OCI-LY7 (cell line): ENCODE measurements at regions not wholly inside any gene's neighbourhood (a gene's known extent, or its start where the extent isn't known, plus 50 kb on each side); places are given as distances from the start of the nearest gene placed in this dataset.
"Not testable (repeated sequence)": the region's sequence is repeated elsewhere in the genome, so short reads cannot be mapped to it uniquely, and the experiment has no call there.

Experiments
- BruUV-seq: library from RNA; stranded (reverse); fragments of 400-500 nt; replicated peaks from 2 replicates; lab custom pipeline; 2021; lab: Mats Ljungman, UMichigan
- CTCF ChIA-PET: fragments of 300-600 bp; sonication (Branson Sonifier 250); formaldehyde crosslinking; loops from one replicate; lab custom pipeline; 2022; ENCODE audit warnings: antibody characterized with exemption; ENCODE audit not compliant: unreplicated experiment; lab: Charles Lee
- POLR2A ChIA-PET: fragments of 300-600 bp; sonication (Branson Sonifier 250); formaldehyde crosslinking; loops from one replicate; lab custom pipeline; 2022; ENCODE audit warnings: antibody characterized with exemption; lab: Charles Lee
- DNase-seq: peaks from one replicate; pipeline ENCODE4 v3.0.0-alpha.2; 2015; ENCODE audit warnings: low spot score
- H2AFZ ChIP-seq: fragments of 200-600 bp; sonication (generic), shearing (Covaris generic); 2 replicates; pipeline ENCODE4 v1.6.1; 2014; ENCODE audit warnings: mild to moderate bottlenecking, antibody characterized with exemption, low read length, moderate library complexity
- H3K27ac ChIP-seq: fragments of 200-600 bp; sonication (generic); 2 replicates; pipeline ENCODE4 v1.5.1; 2014; ENCODE audit warnings: mixed run types, low read depth, mild to moderate bottlenecking, moderate library complexity, low read length, inconsistent platforms; ENCODE audit not compliant: poor library complexity, severe bottlenecking
- H3K36me3 ChIP-seq: fragments of 200-600 bp; sonication (generic); 2 replicates; pipeline ENCODE4 v1.6.1; 2014; ENCODE audit warnings: mild to moderate bottlenecking, antibody characterized with exemption, low read length, moderate library complexity, mixed read lengths; ENCODE audit not compliant: insufficient read depth
- H3K4me1 ChIP-seq: fragments of 200-600 bp; sonication (generic); 2 replicates; pipeline ENCODE4 v1.5.1; 2014; ENCODE audit warnings: mild to moderate bottlenecking, low read length; ENCODE audit not compliant: insufficient read depth, poor library complexity, severe bottlenecking
- H3K4me2 ChIP-seq: fragments of 200-600 bp; sonication (generic); 2 replicates; pipeline ENCODE4 v1.6.1; 2014; ENCODE audit warnings: mild to moderate bottlenecking, low read length
- H3K4me3 ChIP-seq: fragments of 200-600 bp; sonication (generic); 2 replicates; pipeline ENCODE4 v1.5.1; 2014; ENCODE audit warnings: mild to moderate bottlenecking, low read depth, low read length; ENCODE audit not compliant: poor library complexity, severe bottlenecking
- H3K79me2 ChIP-seq: fragments of 200-600 bp; sonication (generic); 2 replicates; pipeline ENCODE4 v1.6.1; 2016; ENCODE audit warnings: low read depth, mild to moderate bottlenecking, low read length, moderate library complexity, mixed read lengths; ENCODE audit not compliant: insufficient read depth
- H3K9me2 ChIP-seq: fragments of 200-600 bp; sonication (generic); 2 replicates; pipeline ENCODE4 v1.6.1; 2016; ENCODE audit warnings: mild to moderate bottlenecking, low read length, mixed read lengths; ENCODE audit not compliant: insufficient read depth
- H3K9me3 ChIP-seq: fragments of 200-600 bp; sonication (generic); 2 replicates; pipeline ENCODE4 v1.6.1; 2014; ENCODE audit warnings: mild to moderate bottlenecking, mixed run types, low read length, mixed read lengths
- H4K20me1 ChIP-seq: fragments of 200-600 bp; sonication (generic); 2 replicates; pipeline ENCODE4 v1.6.1; 2014; ENCODE audit warnings: mild to moderate bottlenecking, antibody characterized with exemption, low read length, moderate library complexity, mixed read lengths; ENCODE audit not compliant: insufficient read depth
- EZH2phosphoT487 ChIP-seq: fragments of 200-600 bp; sonication (generic); IDR thresholded peaks from 2 replicates; pipeline ENCODE4 v1.6.1; 2018; ENCODE audit warnings: low read depth, borderline replicate concordance, mild to moderate bottlenecking, mixed run types, antibody characterized with exemption, low read length, moderate library complexity, mixed read lengths
- intact Hi-C: fragments of 100-400 bp; cut with micrococcal nuclease; formaldehyde crosslinking; loops from one replicate; pipeline ENCODE4 v1.10.0; 2022; ENCODE audit not compliant: unreplicated experiment
- TF ChIP-seq, protein P1 (sequence below): fragments of 200-600 bp; sonication (generic); conservative IDR thresholded peaks from 2 replicates; pipeline ENCODE4 v1.5.1; 2014; ENCODE audit warnings: mild to moderate bottlenecking, antibody characterized with exemption, low read length, moderate library complexity, mixed read lengths

DNA sequence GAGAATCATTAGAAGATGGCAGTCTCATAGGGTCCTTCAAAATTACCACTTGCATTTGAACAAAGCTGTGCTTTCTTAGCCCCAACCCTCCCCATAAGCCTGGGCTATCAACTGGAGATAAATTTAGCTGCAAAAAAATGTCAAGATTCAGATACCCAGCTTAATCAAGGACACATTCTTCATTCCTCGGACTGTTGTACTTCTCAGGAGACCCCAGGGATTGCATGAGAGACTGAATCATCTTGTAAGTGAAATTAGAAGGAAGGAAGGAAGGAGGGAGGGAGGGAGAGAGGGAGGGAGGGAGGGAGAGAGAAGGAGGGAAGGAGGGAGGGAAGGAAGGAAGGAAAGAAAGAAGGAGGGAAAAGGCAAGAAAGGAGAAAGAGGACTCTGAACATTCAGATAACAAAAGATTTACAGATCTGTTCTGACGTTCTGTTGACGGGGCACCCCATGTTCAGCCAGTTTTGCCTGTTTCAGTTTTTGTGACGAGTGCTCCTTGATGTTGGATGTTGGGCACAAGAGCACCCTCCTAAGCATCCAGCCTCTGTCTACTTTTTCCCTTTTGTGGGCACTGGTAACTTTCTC is 498.7 kb downstream of the PREX1 start:
- ChIA-PET CTCF (no interaction called here), POLR2A (no interaction called here)
- no TSS peak for BruUV-seq

DNA sequence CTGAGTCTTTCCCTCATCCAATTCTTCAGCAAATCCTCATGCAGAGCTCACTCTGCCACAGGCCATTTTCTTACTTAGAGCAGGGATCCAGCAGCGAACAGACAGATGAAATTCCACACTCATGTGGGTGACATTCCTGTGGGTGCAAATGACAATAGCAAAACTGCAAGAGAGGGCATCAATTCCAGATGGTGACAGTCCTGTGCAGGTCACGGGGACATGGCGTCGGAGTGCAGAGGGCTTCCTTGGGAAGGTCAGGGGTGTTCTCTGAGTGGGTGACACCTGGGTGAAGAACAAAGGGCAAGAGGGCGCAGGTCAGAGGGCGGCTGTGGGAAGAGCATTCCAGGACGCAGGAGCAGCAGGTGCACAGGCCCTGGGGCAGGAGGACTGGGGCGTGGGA is 500.0 kb downstream of the PREX1 start:
- H3K4me1 ChIP-seq, BruUV-seq, H4K20me1 ChIP-seq, intact Hi-C loops, H3K4me3 ChIP-seq, H3K4me2 ChIP-seq, H3K27ac ChIP-seq, H3K79me2 ChIP-seq, POLR2A ChIA-PET, CTCF ChIA-PET, DNase-seq, H3K9me3 ChIP-seq, H2AFZ ChIP-seq, H3K36me3 ChIP-seq, H3K9me2 ChIP-seq: not testable (repeated sequence)

More for the DNA sequence above, 498.7 kb downstream of the PREX1 start:
- H3K9me3 ChIP-seq: no peaks in the 10 kb centered on the region
- DNase-seq: no peak
- intact Hi-C loops: no loop called here
- no peak overlapping the region for H3K27ac ChIP-seq
- no peak overlapping the region for H3K4me2 ChIP-seq
- no peak overlapping the region for H3K4me3 ChIP-seq
- H3K36me3 ChIP-seq: no peaks in the 10 kb centered on the region
- H3K79me2 ChIP-seq: no peaks in the 10 kb centered on the region
- no peak overlapping the region for H2AFZ ChIP-seq
- H4K20me1 ChIP-seq: no peaks in the 10 kb centered on the region
- no peaks in the 10 kb centered on the region for H3K9me2 ChIP-seq
- no peak for TF ChIP-seq EZH2phosphoT487
- TF ChIP-seq, protein P1, sequence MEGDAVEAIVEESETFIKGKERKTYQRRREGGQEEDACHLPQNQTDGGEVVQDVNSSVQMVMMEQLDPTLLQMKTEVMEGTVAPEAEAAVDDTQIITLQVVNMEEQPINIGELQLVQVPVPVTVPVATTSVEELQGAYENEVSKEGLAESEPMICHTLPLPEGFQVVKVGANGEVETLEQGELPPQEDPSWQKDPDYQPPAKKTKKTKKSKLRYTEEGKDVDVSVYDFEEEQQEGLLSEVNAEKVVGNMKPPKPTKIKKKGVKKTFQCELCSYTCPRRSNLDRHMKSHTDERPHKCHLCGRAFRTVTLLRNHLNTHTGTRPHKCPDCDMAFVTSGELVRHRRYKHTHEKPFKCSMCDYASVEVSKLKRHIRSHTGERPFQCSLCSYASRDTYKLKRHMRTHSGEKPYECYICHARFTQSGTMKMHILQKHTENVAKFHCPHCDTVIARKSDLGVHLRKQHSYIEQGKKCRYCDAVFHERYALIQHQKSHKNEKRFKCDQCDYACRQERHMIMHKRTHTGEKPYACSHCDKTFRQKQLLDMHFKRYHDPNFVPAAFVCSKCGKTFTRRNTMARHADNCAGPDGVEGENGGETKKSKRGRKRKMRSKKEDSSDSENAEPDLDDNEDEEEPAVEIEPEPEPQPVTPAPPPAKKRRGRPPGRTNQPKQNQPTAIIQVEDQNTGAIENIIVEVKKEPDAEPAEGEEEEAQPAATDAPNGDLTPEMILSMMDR: no peak
- H3K4me1 ChIP-seq: no peaks in the 10 kb centered on the region

DNA sequence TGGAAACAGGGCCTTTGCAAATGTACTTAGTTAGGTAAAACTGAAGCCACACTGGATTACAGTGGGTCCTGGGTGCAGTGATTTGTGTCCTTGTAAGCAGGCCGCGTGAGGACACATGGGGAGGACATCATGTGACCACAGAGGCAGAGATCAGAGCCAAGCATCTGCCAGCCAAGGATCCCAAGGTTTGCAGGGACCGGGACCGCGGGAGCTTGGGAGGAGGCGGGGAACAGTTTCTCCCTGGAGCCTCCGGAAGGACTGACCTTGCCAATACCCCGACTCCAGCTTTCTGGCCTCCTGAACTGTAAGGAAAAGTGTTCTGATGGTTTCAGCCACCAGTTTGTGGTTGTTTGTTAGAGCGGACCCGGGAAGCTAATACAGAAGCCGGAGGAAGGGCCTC is 500.9 kb downstream of the PREX1 start:
- H3K4me2 ChIP-seq: no peak overlapping the region
- no peak overlapping the region for H3K4me3 ChIP-seq
- TF ChIP-seq EZH2phosphoT487: no peak
- TF ChIP-seq, protein P1: no peak
- POLR2A ChIA-PET: no interaction called here
- BruUV-seq: no TSS peak
- CTCF ChIA-PET: no interaction called here
- no peak overlapping the region for H2AFZ ChIP-seq
- no peaks in the 10 kb centered on the region for H3K36me3 ChIP-seq
- H4K20me1 ChIP-seq: no peaks in the 10 kb centered on the region
- no peak for DNase-seq
- no peaks in the 10 kb centered on the region for H3K9me2 ChIP-seq
- no peaks in the 10 kb centered on the region for H3K4me1 ChIP-seq
- H3K27ac ChIP-seq: no peak overlapping the region
- no peaks in the 10 kb centered on the region for H3K9me3 ChIP-seq
- intact Hi-C loops: no loop called here
- no peaks in the 10 kb centered on the region for H3K79me2 ChIP-seq
